Smooth muscle cell (in vitro differentiated cells): ENCODE measurements at regions not wholly inside any gene's neighbourhood (a gene's known extent, or its start where the extent isn't known, plus 50 kb on each side); places are given as distances from the start of the nearest gene placed in this dataset.

Experiments
- DNase-seq: peaks from one replicate; lab custom pipeline; 2025; ENCODE audit not compliant: unreplicated experiment; lab: John Stamatoyannopoulos, UW
- H2AFZ ChIP-seq: fragments of 200-600 bp; sonication (generic); 2 replicates; pipeline ENCODE4 v1.6.0; 2016; ENCODE audit warnings: antibody characterized with exemption, low read depth, mild to moderate bottlenecking
- H3F3A ChIP-seq: fragments of 200-600 bp; sonication (generic); 2 replicates; pipeline ENCODE4 v1.6.0; 2017; ENCODE audit warnings: antibody characterized with exemption, low read depth
- H3K27ac ChIP-seq: fragments of 200-600 bp; sonication (generic); 2 replicates; pipeline ENCODE4 v1.5.1; 2016; ENCODE audit warnings: low read depth, mild to moderate bottlenecking
- H3K27me3 ChIP-seq: fragments of 200-600 bp; sonication (generic); 2 replicates; pipeline ENCODE4 v1.6.1; 2016; ENCODE audit warnings: low read depth, mild to moderate bottlenecking
- H3K36me3 ChIP-seq: fragments of 200-600 bp; sonication (generic); 2 replicates; pipeline ENCODE4 v1.5.1; 2016; ENCODE audit warnings: low read depth
- H3K4me1 ChIP-seq: fragments of 200-600 bp; sonication (generic); 2 replicates; pipeline ENCODE4 v1.5.1; 2016; ENCODE audit warnings: low read depth
- H3K4me2 ChIP-seq: fragments of 200-600 bp; sonication (generic); 2 replicates; pipeline ENCODE4 v1.6.0; 2016; ENCODE audit warnings: mild to moderate bottlenecking
- H3K4me3 ChIP-seq: fragments of 200-600 bp; sonication (generic); 2 replicates; pipeline ENCODE4 v1.5.1; 2016; ENCODE audit warnings: mild to moderate bottlenecking
- H3K79me2 ChIP-seq: fragments of 200-600 bp; sonication (generic); 2 replicates; pipeline ENCODE4 v1.6.0; 2016; ENCODE audit warnings: low read depth, mild to moderate bottlenecking
- H3K9ac ChIP-seq: fragments of 200-600 bp; sonication (generic); 2 replicates; pipeline ENCODE4 v1.6.0; 2016; ENCODE audit warnings: low read depth
- H3K9me3 ChIP-seq: fragments of 200-600 bp; sonication (generic); replicated peaks from 2 replicates; pipeline ENCODE4 v1.5.1; 2016; ENCODE audit warnings: low read depth
- H4K20me1 ChIP-seq: fragments of 200-600 bp; sonication (generic); 2 replicates; pipeline ENCODE4 v1.6.0; 2016; ENCODE audit warnings: low read depth
- WGBS: methylation state at CpG from one replicate; pipeline ENCODE4 v1.1.7; 2016; ENCODE audit warnings: low lambda C conversion rate; 5-methylcytosine and 5-hydroxymethylcytosine counted together
- TF ChIP-seq, protein P1 (sequence below): fragments of 200-600 bp; sonication (generic); IDR thresholded peaks from 2 replicates; pipeline ENCODE4 v1.5.1; 2017; ENCODE audit warnings: borderline replicate concordance, mild to moderate bottlenecking, antibody characterized with exemption; ENCODE audit not compliant: insufficient read depth, poor library complexity, severe bottlenecking

- Histone ChIP-seq H3K27me3 (no peaks in the 10 kb centered on the region), H3K4me3 (no peak overlapping the region), H3K36me3 (peaks cover 6% of the 10 kb centered on the region), H3K9ac (no peak overlapping the region), H3K9me3 (peaks cover 15% of the 10 kb centered on the region), H3K4me2 (no peak overlapping the region), H3F3A (no peaks in the 10 kb centered on the region), H4K20me1 (no peaks in the 10 kb centered on the region), H2AFZ (no peak overlapping the region), H3K4me1 (no peaks in the 10 kb centered on the region), H3K27ac (no peak overlapping the region), H3K79me2 (no peaks in the 10 kb centered on the region)
- 92% methylated on average over 21 of the region's 21 CpGs for WGBS
- no peak for DNase-seq
- TF ChIP-seq, protein P1, sequence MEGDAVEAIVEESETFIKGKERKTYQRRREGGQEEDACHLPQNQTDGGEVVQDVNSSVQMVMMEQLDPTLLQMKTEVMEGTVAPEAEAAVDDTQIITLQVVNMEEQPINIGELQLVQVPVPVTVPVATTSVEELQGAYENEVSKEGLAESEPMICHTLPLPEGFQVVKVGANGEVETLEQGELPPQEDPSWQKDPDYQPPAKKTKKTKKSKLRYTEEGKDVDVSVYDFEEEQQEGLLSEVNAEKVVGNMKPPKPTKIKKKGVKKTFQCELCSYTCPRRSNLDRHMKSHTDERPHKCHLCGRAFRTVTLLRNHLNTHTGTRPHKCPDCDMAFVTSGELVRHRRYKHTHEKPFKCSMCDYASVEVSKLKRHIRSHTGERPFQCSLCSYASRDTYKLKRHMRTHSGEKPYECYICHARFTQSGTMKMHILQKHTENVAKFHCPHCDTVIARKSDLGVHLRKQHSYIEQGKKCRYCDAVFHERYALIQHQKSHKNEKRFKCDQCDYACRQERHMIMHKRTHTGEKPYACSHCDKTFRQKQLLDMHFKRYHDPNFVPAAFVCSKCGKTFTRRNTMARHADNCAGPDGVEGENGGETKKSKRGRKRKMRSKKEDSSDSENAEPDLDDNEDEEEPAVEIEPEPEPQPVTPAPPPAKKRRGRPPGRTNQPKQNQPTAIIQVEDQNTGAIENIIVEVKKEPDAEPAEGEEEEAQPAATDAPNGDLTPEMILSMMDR = no peak
These were observed 173.5 kb downstream of the DLL1 start for GRCh38 chr6:170117111-170117972.

GRCh38 chr6:170116636-170117035, 174.2 kb downstream of the DLL1 start:
- 92% methylated on average over 7 of the region's 7 CpGs for WGBS
- no peaks in the 10 kb centered on the region for H3K79me2 ChIP-seq
- H3K4me2 ChIP-seq = no peak overlapping the region
- H3K9me3 ChIP-seq = peaks cover 13% of the 10 kb centered on the region
- no peak overlapping the region for H2AFZ ChIP-seq
- no peaks in the 10 kb centered on the region for H3F3A ChIP-seq
- TF ChIP-seq, protein P1 = no peak
- no peak overlapping the region for H3K27ac ChIP-seq
- H3K4me1 ChIP-seq = no peaks in the 10 kb centered on the region
- H3K27me3 ChIP-seq = no peaks in the 10 kb centered on the region
- no peak for DNase-seq
- H3K36me3 ChIP-seq = peaks cover 6% of the 10 kb centered on the region
- H3K9ac ChIP-seq = no peak overlapping the region
- no peaks in the 10 kb centered on the region for H4K20me1 ChIP-seq
- H3K4me3 ChIP-seq = no peak overlapping the region

DNA sequence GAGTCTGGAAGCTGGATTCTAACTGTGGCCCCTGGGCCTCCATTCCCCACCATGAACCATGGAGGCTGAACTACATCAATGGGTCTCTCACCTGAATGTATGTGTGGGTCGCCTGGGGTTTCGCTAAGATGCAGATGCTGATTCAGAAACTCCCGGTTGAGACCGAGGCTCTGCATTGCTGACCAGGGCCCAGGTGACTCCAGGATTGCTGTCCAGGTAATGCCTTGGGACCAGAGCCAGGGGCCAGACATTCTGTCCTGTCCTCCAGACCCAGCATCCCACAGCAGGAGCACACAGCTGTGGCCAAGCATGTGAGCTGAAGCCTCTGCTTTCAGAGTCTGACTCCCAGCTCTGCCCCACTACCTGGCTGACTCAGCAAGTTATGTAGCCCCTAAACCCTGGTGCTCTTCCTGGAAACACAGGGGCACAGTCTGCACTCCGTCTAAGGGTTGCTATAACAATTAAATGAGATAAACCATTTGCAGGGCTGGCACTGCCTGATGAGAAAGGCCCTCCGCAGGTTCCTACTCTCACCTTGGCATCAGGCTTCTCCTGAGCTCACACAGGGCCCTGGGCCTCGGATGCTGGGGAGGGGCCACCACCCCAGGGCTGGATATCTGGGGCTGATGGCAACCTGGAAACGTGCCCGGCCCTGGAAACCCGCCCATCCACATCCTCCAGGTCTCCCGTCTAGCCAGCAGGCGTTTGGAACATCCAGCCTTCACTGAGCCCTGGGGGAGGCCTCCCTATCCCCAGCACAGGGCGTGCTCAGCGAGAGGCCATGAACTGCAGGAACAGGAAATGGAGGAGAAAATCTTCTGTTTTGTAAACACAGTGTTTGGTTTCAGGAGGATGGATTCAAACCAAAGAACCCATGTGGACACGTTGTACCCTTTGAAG, 175.7 kb downstream of the DLL1 start:
- Histone ChIP-seq H3K79me2 (no peaks in the 10 kb centered on the region), H3K9me3 (peaks cover 1% of the 10 kb centered on the region), H3F3A (no peaks in the 10 kb centered on the region), H3K27me3 (no peaks in the 10 kb centered on the region), H3K4me2 (no peak overlapping the region), H3K27ac (no peak overlapping the region), H3K9ac (no peak overlapping the region), H3K4me1 (no peaks in the 10 kb centered on the region), H4K20me1 (no peaks in the 10 kb centered on the region), H3K36me3 (no peaks in the 10 kb centered on the region), H3K4me3 (no peak overlapping the region), H2AFZ (no peak overlapping the region)
- WGBS = 81% methylated on average over 15 of the region's 15 CpGs
- no peak for DNase-seq
- TF ChIP-seq, protein P1 = no peak
